ENCODE measurements at regions not wholly inside any gene's neighbourhood (a gene's known extent, or its start where the extent isn't known, plus 50 kb on each side); places are given as distances from the start of the nearest gene placed in this dataset.

- no peak for DNase-seq (ENCODE audit: low read depth)
Measured at GRCh38 chr16:55169780-55170179, 154.2 kb upstream of the IRX6 start.

GRCh38 chr16:55171241-55171640, 152.8 kb upstream of the IRX6 start:
- no peak for DNase-seq (ENCODE audit: low read depth)

- no peak for DNase-seq (ENCODE audit: low read depth)
Measured at GRCh38 chr16:55175389-55175788, 148.6 kb upstream of the IRX6 start.

- no peak for DNase-seq (ENCODE audit: low read depth)
Measured at GRCh38 chr16:55176901-55177300, 147.1 kb upstream of the IRX6 start.

GRCh38 chr16:55179411-55179810, 144.6 kb upstream of the IRX6 start:
- no peak for DNase-seq (ENCODE audit: low read depth)

- no peak for DNase-seq (ENCODE audit: low read depth)
Measured at GRCh38 chr16:55179852-55180585, 144.0 kb upstream of the IRX6 start.

- no peak for DNase-seq (ENCODE audit: low read depth)
Measured at GRCh38 chr16:55184052-55184451, 140.0 kb upstream of the IRX6 start.

- no peak for DNase-seq (ENCODE audit: low read depth)
Measured at GRCh38 chr16:55184619-55185018, 139.4 kb upstream of the IRX6 start.

GRCh38 chr16:55189224-55189623, 134.8 kb upstream of the IRX6 start:
- no peak for DNase-seq (ENCODE audit: low read depth)

- DNase-seq (ENCODE audit: low read depth): no peak
Measured at GRCh38 chr16:55189682-55190636, 134.0 kb upstream of the IRX6 start.

- DNase-seq (ENCODE audit: low read depth): no peak
Measured at GRCh38 chr16:55192734-55193133, 131.3 kb upstream of the IRX6 start.

GRCh38 chr16:55203570-55203969, 120.4 kb upstream of the IRX6 start:
- no peak for DNase-seq (ENCODE audit: low read depth)

- DNase-seq (ENCODE audit: low read depth): no peak
Measured at GRCh38 chr16:55204069-55204468, 119.9 kb upstream of the IRX6 start.

- DNase-seq (ENCODE audit: low read depth): no peak
Measured at GRCh38 chr16:55204923-55205322, 119.1 kb upstream of the IRX6 start.

GRCh38 chr16:55207693-55208428, 116.1 kb upstream of the IRX6 start:
- DNase-seq (ENCODE audit: low read depth): no peak

GRCh38 chr16:55209626-55210025, 114.4 kb upstream of the IRX6 start:
- DNase-seq (ENCODE audit: low read depth): no peak

GRCh38 chr16:55212791-55213190, 111.2 kb upstream of the IRX6 start:
- DNase-seq (ENCODE audit: low read depth): no peak

- no peak for DNase-seq (ENCODE audit: low read depth)
Measured at GRCh38 chr16:55214412-55214811, 109.6 kb upstream of the IRX6 start.

- DNase-seq (ENCODE audit: low read depth): no peak
Measured at GRCh38 chr16:55214974-55215494, 109.0 kb upstream of the IRX6 start.

GRCh38 chr16:55217392-55217791, 106.6 kb upstream of the IRX6 start:
- no peak for DNase-seq (ENCODE audit: low read depth)

GRCh38 chr16:55221836-55222235, 102.2 kb upstream of the IRX6 start:
- no peak for DNase-seq (ENCODE audit: low read depth)

- no peak for DNase-seq (ENCODE audit: low read depth)
Measured at GRCh38 chr16:55222486-55222885, 101.5 kb upstream of the IRX6 start.
